DMS 273 (cell line): ENCODE measurements at regions not wholly inside any gene's neighbourhood (a gene's known extent, or its start where the extent isn't known, plus 50 kb on each side); places are given as distances from the start of the nearest gene placed in this dataset.

Experiments
- DNase-seq: peaks from one replicate; lab custom pipeline; 2025; ENCODE audit not compliant: unreplicated experiment; lab: John Stamatoyannopoulos, UW

DNA sequence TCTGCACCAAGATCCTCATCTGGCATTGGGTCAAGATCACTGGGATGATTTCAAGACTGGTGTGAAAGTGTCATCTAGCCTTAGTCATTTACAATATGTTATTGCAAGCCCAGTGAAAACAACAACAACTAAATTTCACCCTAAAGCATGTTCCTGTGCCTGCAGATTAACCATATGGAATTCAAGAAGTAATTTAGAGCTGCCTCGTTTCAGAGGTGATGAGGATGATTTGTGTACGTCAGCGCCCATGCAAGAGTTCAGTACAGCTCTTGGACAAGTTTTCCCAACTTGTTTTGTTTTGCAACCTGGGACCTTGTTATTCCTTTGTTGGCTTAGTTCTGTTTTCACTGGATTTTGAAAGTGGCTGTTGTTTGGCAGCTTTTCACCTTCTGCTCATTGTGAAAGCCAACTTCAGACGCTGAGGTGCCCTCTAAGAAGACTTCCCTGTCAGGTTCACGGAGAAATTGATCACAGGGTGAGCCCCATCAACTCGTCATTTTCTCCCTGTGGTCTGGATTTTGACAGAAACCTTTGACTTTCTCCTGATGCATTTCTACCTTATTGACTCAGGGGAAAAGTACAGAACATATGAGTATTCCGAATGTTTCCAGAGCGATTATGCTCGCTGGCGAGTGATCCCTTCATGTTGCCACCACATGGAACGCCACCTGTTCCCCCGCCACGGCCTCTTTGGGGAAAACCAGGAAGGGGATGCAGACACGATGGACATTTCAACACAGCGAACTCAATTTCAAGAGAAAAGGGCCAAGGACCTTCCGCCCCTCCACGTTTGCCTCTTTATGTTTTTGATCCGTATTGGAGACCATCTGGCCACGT lies 85.6 kb downstream of the FOXL1 start:
- DNase-seq: no peak

DNA sequence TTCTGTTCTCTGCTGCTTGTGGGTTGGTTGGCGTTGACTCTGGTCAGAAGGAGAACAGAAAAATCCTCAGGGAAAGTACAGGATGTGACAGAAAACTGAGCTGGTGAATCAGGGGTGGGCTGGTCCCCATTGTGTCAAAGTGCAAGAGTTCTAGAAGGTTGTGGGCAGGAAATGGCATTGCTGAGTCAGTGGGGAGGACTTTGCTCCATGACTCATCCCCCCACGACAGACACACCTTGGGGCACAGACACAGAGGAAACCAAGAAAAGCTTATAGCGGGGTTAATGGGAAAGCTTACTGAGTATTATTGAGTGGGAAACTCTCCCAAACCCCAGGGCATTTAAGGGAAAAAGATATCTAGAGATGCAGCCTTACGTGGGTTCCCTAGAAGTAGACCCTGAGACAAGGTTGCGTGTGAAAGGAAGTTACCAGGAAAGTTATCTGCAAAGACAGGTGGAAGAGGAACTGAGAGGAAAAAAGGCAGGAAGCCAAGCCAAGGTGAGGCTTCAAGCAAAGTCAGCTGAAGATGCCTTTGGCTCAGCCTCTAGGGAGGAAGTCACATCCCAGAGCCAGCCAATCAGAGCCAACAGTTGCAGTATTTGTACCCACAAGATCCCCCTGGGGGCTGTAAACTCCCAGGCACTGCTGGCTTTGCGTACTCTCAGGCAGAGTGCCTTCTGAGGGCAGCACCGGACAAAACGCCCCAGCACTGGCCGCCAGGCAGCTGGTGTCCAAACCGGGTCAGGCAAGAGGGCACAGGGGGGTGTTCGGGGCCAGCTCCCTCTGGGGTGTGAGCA lies 86.4 kb downstream of the FOXL1 start:
- no peak for DNase-seq

DNA sequence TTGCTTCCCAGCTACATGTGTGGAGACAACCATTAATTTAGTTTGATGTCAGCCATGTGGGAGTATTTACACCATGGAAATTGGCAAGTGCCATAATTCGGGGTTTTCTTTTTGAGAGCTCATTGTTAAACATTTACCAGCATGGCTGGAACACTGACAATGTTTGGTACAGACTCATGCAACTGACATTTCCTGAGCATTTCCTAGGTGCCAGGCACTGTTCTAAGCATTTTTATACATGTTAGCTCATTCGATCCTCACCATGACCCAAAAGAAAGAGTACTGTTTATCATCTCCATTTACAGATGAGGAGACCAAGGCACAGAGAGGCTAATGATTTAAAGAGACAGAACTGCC lies 86.9 kb downstream of the FOXL1 start:
- no peak for DNase-seq

DNA sequence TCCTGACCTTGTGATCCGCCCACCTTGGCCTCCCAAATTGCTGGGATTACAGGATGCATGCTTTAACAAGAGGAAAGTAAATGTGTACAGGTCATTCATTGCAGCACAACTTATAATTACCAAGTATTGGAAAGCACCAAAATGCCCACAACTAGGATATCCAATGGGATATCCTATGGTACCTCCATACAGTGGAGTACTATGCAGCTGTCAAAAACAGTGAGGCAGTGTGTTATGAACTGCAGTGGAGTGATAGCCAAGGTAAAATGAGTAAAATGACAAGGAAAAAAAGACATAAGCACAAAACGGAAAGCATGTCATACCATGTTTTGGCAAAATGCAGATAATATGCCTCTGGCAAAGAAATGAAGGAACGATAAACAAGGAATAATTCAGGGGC lies 87.6 kb downstream of the FOXL1 start:
- no peak for DNase-seq

DNA sequence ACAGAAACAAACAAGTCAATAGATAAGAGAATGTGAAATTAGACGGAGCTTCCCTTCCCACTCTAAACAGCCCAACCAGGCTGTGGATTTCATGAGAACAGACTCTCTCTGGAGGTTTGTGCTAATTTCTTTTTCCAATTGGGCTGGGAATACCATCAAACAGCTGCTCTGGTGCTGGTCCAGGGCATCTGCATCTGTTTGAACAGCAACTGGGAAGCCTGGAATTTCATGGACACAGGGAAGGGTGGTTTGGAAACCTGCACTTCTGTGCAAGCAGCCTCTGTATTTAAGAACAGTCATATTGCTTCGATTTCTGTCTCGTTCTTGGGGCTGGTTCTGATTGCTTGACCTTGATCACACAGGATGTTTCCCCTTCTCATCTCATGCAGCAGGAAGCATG lies 88.7 kb downstream of the FOXL1 start:
- no peak for DNase-seq

DNA sequence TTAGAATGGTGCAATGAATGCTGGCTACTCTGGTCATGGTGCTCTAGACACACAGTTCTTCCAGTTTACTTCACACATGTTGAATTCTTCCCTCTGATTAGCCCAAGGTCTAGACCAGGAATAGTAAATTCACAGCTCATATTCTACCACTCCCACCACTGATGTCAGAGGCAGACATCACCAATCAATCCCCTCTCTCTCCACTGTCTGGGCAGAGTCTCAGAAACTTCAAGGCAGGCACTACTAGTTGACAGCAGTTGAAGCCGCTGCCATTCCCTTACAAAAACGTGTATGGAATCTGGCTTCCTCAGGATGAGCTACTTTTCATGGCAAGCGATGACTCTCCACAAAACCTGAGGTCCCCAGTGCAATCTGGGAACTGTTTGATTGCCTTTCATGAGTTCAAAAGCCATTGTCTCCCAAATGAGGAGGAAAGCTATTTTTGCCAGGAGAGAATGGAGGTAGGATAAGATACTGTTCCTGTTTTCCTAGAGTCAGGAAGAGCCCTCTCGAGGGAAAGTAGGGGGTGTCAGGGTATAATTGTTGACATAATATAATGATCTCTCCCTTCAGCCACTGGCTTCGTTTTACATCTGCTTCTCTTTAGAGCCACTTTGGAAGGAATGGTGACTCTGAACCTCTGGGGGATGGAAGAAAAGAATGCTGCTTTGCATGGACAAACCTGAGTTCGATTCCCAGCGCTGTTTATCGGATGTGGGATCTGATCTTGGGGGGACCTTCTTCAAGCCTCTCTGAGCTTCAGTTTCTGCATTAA lies 90.0 kb downstream of the FOXL1 start:
- no peak for DNase-seq

DNA sequence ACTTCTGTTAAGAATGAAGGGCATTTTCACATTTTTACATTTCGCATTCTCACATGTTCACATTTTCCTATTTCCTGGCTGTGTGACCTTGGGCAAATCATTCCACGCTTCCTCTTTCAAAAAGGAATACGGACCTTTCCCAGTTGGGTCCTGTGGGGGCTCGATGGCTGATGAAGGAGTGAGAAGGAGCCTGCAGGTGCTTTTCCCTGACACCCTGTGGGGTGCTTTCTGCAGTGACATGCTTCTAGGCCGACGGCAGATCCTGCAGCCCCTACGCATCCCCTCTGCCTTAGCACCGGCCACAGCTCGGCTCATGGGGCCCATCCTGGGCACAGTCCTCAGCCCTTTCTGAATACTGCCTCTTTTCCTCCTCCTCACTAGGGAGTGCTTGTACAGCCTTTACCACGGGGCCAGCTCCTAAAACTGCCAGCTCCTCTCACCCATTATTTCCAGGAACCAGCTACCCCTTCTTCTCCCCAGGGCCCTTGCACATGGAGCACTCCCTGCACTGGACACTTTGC lies 91.0 kb downstream of the FOXL1 start:
- no peak for DNase-seq

DNA sequence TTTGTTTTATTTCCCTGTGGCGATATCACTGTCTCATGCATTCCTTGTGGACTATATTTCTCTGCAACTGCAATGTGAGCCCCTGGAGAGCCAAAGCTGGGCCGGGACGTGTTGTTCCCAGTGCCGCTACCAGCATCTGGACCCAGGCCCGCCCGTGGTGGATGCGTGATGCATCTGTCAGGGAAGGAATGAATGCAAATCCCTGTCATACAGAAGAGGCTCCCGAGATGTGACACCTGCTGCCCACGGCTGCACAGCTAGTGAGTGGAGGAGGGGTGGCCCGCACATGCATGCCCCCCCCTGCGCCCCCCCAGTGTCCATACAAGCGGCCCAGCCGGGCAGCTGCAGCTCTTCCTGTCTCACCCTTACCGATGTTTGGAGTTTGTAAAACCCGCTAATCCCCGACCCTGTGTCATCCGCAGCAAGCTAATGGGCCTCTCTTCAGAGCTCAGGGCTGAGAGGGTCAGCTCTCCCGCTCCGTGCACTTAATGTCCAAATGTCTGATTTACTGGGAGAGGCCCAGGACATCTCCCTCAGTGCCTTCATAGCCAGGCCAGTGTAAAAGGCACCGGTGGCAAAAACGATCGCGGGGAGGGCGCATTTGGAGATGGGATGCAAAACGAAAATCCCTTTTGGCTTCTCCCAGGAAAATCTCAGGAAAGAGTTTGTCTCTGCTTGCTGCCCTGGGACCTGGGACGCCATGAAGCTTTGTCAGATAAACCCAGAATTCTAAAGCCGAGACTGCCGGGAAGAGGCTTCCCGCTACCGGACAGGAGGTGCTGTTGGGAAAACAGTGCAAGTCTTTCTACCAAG lies 91.8 kb downstream of the FOXL1 start:
- no peak for DNase-seq

DNA sequence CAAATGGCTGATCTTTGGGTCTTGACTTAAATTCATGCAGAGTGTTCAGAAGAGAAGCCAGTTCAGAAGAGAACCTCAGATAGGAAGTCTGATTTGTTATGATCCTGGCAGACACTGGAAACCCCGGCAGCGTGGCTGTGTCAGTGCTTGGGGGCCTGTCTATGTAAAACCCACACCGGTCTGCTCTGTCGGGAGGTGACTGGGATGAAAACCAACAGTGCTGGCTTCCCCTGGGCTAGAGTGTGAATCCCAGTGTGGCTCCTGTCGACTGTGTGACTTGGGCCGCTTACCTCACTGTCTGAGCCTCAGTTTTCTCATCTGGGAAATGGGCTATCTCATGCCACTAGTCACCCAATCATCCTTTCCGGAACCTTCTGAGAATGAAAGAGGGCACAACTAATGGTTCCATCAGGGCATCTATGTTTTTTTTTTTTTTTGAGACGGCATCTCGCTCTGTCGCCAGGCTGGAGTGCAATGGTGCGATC lies 92.4 kb downstream of the FOXL1 start:
- no peak for DNase-seq

DNA sequence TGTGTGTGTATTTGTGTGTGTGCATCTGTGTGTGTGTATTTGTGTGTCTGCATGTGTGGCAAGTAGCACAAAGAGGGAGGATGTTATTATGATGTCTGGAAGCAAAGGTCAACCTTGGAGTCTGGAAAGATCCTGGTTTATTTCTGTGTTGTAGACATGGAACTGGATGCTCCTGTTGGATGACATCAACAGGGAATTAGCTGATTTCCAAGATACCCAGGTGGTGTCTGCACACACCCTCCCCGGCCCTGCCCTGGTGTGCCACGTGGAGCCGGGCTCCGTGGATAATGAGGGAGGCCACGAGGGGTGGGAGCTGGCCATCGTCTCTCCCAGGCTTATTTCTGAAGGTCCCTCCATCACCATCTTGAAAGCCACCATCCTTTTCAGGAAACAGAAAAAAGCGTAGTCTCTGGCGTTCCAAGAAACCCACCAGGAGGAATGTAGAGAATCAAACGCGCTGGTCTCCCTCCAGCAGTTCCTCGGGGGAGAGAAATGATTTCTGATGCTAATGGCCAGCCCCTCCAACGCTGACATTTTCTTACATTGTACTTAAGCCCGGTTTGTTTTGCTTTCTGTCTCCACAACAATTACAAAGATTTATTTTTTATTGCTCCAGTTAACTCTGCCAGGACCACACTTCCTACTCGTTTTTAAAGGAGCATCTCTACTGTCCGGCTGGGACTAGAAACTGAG lies 93.3 kb downstream of the FOXL1 start:
- no peak for DNase-seq

DNA sequence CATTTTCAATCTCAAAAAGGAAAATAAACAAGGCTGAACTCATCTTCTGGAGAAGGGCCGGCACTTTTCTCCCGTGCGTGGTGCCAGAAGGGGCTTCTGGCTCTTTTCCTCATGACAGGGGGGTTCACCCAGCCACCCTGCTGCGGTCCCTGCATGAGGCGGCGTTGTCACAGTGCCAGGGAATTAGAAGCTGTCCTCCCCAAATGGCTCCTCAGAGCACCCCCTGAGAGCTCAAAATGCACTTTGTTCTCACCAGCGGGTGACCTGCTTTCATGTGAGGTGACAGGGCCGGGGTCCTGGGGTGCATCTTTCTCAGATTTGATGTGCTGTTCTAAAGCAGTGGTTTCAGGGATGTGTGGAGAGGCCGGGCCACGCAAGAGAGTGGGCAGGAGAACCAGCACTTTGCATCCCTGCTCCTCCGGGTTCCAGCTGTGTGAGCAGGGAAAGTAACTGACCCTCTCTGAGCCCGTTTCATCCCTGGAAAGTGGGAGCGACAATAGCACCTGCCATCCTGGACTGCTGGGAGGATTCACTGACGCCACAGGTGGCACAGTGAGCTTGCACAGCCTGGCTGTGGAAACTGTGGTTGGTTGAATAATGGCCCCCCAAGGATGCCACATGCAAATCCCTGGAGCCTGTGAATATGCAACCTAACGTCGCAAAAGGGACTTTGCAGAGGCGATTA lies 94.0 kb downstream of the FOXL1 start:
- DNase-seq: no peak

DNA sequence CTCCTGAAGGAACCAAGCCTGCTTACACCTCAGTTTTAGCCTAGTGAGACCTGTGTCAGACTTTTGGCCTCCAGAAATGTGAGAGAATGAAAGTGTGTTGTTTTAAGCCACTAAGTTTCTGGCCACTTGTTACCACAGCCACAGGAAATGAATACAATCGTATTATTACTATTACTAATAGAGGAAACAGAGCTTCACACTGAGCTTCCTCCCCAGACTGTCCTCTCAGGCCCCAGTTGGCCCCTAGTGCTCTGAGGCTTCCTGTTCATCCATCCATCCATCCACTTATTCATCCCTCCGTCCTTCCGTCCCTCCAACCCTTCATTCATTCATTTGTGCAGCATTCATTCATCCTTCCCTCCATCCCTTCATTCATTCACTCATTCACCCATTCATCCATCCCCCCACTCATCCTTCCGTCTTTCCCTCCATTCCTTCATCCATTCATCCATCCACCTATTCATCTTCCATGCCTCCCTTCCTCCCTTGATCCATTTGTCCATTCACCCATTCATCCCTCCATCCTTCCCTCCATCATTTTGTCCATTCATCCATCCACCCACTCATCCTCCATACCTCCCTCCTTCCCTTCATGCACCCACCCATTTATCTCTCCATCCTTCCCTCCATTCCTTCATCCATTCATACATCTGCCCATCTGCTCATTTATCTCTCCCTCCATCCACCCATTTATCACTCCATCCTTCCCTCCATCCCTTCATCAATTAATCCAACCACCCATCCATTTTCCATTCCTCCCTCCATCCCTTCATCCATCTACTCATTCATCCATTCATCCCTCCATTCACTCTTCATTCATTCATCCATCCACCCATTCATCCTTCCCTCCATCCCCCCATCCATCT lies 95.0 kb downstream of the FOXL1 start:
- no peak for DNase-seq

DNA sequence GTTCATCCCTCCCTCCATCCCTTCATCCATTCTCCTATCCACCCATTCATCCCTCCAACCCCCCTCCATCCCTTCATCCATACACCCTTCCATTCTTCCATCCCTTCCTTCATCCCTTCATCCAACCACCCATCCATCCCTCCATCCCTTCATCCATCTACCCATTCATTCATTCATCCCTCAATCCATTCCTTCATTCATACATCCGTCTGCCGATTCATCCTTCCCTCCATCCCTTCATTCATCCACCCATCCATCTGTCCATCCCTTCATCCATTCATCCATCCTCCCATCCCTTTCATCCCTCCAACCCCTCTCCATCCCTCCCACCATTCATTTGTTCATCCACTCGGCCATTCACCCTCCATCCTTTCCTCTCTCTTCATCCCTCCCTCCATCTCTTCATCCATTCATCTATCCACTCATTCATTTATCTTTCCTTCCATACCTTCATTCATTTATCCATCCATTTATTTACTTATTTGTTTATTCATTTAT lies 95.7 kb downstream of the FOXL1 start:
- no peak for DNase-seq

DNA sequence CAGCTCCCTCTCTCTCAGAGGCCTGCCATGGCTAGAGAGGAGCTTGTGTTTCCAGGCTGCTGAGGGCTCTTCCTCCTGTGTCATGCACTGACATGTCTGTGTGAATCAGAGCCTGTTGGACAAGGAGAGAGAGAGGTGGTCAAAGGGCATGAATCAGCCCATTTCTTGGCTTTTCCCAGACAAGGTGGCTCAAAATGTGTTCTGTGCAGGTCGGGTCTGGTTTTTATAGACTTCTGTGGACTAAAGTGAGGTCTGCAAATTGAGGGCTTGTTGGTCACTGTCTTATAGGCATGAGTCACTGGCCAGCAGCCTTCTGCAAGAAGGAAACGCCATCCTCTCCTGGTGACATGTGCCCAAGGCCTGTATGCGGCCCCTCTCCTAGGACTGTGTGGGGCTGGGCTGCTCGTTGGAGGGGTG lies 97.9 kb downstream of the FOXL1 start:
- no peak for DNase-seq

DNA sequence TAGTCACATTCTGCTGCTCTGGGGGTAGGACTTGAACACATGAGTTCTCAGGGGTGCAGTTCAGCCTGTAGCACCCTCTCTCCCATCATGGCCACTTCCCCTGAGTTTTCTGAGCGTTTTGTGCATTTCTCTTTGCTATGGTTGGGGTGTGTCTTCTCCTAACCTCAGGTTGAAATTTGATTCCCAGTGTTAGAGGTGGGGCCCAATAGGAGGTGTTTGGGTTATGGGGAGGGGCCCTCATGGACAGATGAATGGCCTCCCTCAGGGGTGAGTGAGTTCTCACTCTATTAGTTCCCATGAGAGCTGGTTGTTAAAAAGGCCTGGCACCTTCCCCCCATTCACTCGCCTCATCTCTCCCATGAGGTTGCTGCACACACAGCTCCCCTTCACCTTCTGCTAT lies 101.1 kb downstream of the FOXL1 start:
- no peak for DNase-seq

DNA sequence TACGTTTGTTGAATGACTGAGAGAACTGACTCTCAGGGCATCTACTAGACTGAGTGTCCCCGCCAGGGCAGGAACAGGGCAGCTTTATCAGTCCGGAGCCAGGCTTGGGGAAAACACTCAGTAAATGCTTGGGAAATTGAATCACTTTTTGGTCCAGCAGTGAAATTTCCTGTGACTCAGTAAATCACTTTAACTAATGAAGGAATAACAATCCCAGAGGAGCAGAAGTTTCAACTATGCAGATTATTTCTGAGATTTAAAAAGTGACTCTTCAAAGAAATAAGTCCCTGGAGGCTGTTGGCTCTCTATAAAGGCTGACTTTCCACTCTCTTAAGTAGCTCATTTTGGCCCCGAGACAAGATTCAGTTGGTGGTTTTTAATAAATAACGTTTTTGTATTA lies 101.8 kb downstream of the FOXL1 start:
- DNase-seq: no peak

DNA sequence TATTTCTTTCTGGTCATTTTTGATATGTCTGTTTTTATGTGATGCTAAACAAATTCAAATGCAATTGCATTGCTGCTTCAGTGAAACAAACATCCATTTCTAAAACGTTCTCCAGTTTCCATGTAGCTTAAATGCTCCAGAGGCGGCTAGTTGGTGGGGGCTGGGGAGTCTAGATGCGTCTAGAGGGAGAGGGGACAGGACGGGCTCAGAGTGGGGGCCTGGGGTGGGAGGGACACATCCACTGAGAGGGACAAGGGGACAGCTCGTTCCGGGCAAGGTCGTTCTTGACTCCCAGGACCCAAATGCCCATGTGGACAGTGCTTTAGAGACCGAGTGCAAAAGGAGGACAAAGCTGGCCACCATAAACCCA lies 102.3 kb downstream of the FOXL1 start:
- DNase-seq: no peak

DNA sequence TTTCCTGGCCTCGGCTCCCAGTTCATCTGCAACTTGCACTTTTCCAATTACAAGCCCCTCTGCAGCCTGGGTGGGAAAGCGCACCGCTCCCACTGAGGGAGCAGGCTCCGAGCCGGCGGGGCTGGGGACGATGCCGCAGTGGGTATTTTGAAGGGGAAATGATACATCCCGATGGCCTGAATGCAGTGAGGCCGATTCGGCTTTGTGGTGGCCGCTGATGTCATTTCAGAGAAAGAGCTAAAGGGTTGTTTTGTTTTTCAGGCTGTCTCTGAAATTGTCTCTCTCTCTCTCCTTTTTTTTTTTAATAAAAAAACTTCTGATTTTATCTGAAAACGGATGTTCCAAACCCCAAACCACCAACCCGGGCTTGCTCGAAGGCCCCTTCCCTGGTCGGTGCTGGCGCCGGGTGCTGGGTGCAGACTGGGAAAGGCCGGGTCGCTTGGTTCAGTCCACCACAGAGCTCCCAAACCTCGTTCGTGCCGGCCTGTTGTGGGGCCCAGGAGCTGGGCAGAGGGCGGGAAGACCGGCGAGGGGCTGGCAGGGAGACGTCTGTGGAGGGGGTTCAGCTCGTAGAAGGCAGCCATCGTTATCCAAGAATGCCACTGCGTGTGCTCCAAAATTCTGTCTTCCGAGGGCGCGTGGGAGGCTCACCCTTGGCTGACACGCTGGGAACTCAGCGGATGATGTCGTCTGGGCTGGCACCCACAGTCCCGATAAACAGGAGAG lies 102.8 kb downstream of the FOXL1 start:
- no peak for DNase-seq
